HG02763 (cell line): ENCODE measurements at regions not wholly inside any gene's neighbourhood (a gene's known extent, or its start where the extent isn't known, plus 50 kb on each side); places are given as distances from the start of the nearest gene placed in this dataset.

Experiments used
- ATAC-seq: cut with Tn5 transposase; IDR thresholded peaks from one replicate; pipeline ENCODE4 v1.9.1; 2021; ENCODE audit warnings: mild to moderate bottlenecking, moderate library complexity; ENCODE audit not compliant: unreplicated experiment

- ATAC-seq: no peak
These were observed 803.0 kb upstream of the KLHL1 start for GRCh38 chr13:70911286-70911685.

GRCh38 chr13:70908795-70909194, 800.5 kb upstream of the KLHL1 start:
- no peak for ATAC-seq

- ATAC-seq: no peak
These were observed 796.8 kb upstream of the KLHL1 start for GRCh38 chr13:70905035-70905434.

- ATAC-seq: no peak
These were observed 787.9 kb upstream of the KLHL1 start for GRCh38 chr13:70896136-70896535.

GRCh38 chr13:70895599-70895998, 787.3 kb upstream of the KLHL1 start:
- ATAC-seq: no peak

GRCh38 chr13:70894258-70894657, 786.0 kb upstream of the KLHL1 start:
- ATAC-seq: no peak

GRCh38 chr13:70893832-70894231, 785.6 kb upstream of the KLHL1 start:
- no peak for ATAC-seq

- no peak for ATAC-seq
These were observed 782.0 kb upstream of the KLHL1 start for GRCh38 chr13:70890289-70890688.

GRCh38 chr13:70889163-70889562, 780.9 kb upstream of the KLHL1 start:
- no peak for ATAC-seq

- no peak for ATAC-seq
These were observed 775.9 kb upstream of the KLHL1 start for GRCh38 chr13:70884196-70884595.

GRCh38 chr13:70874636-70875035, 766.4 kb upstream of the KLHL1 start:
- ATAC-seq: no peak

- no peak for ATAC-seq
These were observed 756.5 kb upstream of the KLHL1 start for GRCh38 chr13:70864731-70865130.

- ATAC-seq: no peak
These were observed 748.5 kb upstream of the KLHL1 start for GRCh38 chr13:70856711-70857110.

- no peak for ATAC-seq
These were observed 747.8 kb upstream of the KLHL1 start for GRCh38 chr13:70856025-70856424.

GRCh38 chr13:70849222-70849621, 741.0 kb upstream of the KLHL1 start:
- ATAC-seq: no peak

- ATAC-seq: no peak
These were observed 736.3 kb upstream of the KLHL1 start for GRCh38 chr13:70844391-70845108.

GRCh38 chr13:70842062-70842644, 733.9 kb upstream of the KLHL1 start:
- ATAC-seq: no peak

- no peak for ATAC-seq
These were observed 733.2 kb upstream of the KLHL1 start for GRCh38 chr13:70841240-70842061.

GRCh38 chr13:70835371-70835770, 727.1 kb upstream of the KLHL1 start:
- no peak for ATAC-seq

- ATAC-seq: no peak
These were observed 721.5 kb upstream of the KLHL1 start for GRCh38 chr13:70829748-70830147.

GRCh38 chr13:70817576-70817975, 709.3 kb upstream of the KLHL1 start:
- no peak for ATAC-seq

- ATAC-seq: no peak
These were observed 708.6 kb upstream of the KLHL1 start for GRCh38 chr13:70816853-70817252.
